GM13976 (cell line): ENCODE measurements at regions not wholly inside any gene's neighbourhood (a gene's known extent, or its start where the extent isn't known, plus 50 kb on each side); places are given as distances from the start of the nearest gene placed in this dataset.

Source experiments
- DNase-seq: peaks from one replicate; pipeline ENCODE4 v3.0.0; 2012; ENCODE audit warnings: low spot score
- CTCF ChIP-seq: IDR thresholded peaks from 2 replicates; pipeline ENCODE4 v1.5.1; 2012; ENCODE audit warnings: borderline replicate concordance, mild to moderate bottlenecking; ENCODE audit not compliant: insufficient read depth; ENCODE audit errors: extremely low read depth, missing control alignments, control extremely low read depth
- in situ Hi-C: fragments of 300-500 bp; cut with MboI; formaldehyde crosslinking; loops from one replicate; pipeline ENCODE4 v1.12.0; 2022; ENCODE audit warnings: low sequenced_read_pairs, mixed read lengths, inconsistent platforms; ENCODE audit not compliant: unreplicated experiment

GRCh38 chr15:29891096-29891457 is 68.8 kb upstream of the TJP1 start:
- in situ Hi-C loops, result no loop called here
- TF ChIP-seq CTCF, result no peak
- no peak for DNase-seq

- in situ Hi-C loops, result no loop called here
Measured at GRCh38 chr15:29890336-29891095, 68.2 kb upstream of the TJP1 start.

GRCh38 chr15:29889542-29890329 is 67.5 kb upstream of the TJP1 start:
- no peak for DNase-seq
- in situ Hi-C loops, result no loop called here
- TF ChIP-seq CTCF, result no peak

More at GRCh38 chr15:29890336-29891095, 68.2 kb upstream of the TJP1 start:
- no peak for DNase-seq
- TF ChIP-seq CTCF, result no peak

- in situ Hi-C loops, result no loop called here
- DNase-seq, result no peak
- TF ChIP-seq CTCF, result no peak
Measured at GRCh38 chr15:29888646-29889045, 66.4 kb upstream of the TJP1 start.

GRCh38 chr15:29887721-29888120 is 65.5 kb upstream of the TJP1 start:
- no peak for DNase-seq
- in situ Hi-C loops, result no loop called here
- no peak for TF ChIP-seq CTCF

DNA sequence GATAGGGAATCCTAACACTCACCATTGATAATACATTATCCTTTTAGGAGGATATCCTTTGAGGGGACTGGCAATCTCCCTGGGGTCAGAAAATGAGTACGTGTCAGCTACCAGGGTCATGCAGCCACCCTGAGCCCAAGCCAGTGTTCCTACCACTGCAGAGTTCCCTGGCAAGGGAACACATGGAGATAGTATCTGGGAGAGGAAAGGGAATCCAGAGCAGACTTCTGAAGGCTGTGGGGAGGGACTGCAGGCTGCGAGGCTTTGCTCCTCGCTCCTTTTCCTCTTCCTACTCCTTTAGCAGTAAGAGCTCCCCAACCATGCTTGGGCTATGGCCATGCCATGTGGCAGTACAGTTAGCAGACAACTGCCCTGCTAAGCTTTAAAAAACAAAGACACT is 62.9 kb upstream of the TJP1 start:
- no peak for TF ChIP-seq CTCF
- in situ Hi-C loops, result no loop called here
- no peak for DNase-seq
